Nephron progenitor cell (in vitro differentiated cells): ENCODE measurements at regions not wholly inside any gene's neighbourhood (a gene's known extent, or its start where the extent isn't known, plus 50 kb on each side); places are given as distances from the start of the nearest gene placed in this dataset.

Experiments used
- DNase-seq: peaks from one replicate; pipeline ENCODE4 v3.0.0; 2021
- H3K27ac Mint-ChIP-seq: 2 replicates; pipeline ENCODE4 v1.8.0; 2021; ENCODE audit warnings: mild to moderate bottlenecking, moderate library complexity, mixed read lengths
- H3K27me3 Mint-ChIP-seq: 2 replicates; pipeline ENCODE4 v1.8.0; 2021; ENCODE audit warnings: mild to moderate bottlenecking, low read depth, mixed read lengths; ENCODE audit not compliant: poor library complexity
- H3K36me3 Mint-ChIP-seq: 2 replicates; pipeline ENCODE4 v1.8.0; 2021; ENCODE audit warnings: low read depth, mixed read lengths
- H3K4me1 Mint-ChIP-seq: 2 replicates; pipeline ENCODE4 v1.8.0; 2021; ENCODE audit warnings: mixed read lengths
- H3K4me3 Mint-ChIP-seq: 2 replicates; pipeline ENCODE4 v1.8.0; 2021; ENCODE audit warnings: mild to moderate bottlenecking, moderate library complexity, mixed read lengths
- H3K9me3 Mint-ChIP-seq: 2 replicates; pipeline ENCODE4 v1.8.0; 2021; ENCODE audit warnings: mild to moderate bottlenecking, moderate library complexity, mixed read lengths
- CTCF ChIP-seq: fragments of 200-600 bp; sonication (generic); IDR thresholded peaks from 2 replicates; pipeline ENCODE4 v1.5.0; 2021; ENCODE audit warnings: antibody characterized with exemption

DNA sequence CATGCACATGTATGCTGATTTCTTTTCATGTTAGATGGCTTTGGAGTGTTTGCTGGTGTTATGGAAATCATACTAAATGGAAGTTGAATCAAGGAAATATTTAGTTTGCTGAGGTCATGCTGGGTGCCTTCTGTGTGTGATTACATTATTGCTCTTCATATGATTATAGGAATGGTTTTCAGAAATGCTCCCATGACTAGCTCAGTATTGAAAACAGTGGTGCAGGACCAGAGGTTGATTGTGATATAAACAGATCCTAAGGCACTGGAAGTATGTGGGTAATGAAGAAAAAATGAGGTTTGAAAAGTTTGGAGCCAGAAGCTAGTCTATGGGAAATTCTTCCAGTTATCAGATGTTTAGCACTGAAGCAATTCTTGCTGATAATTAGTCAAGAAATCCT lies 693.1 kb downstream of the UTRN start:
- no peak overlapping the region for H3K4me3 Mint-ChIP-seq
- DNase-seq, result no peak
- no peak overlapping the region for H3K27ac Mint-ChIP-seq
- no peaks in the 10 kb centered on the region for H3K27me3 Mint-ChIP-seq
- H3K36me3 Mint-ChIP-seq, result peaks cover 5% of the 10 kb centered on the region
- peaks cover 12% of the 10 kb centered on the region for H3K4me1 Mint-ChIP-seq
- TF ChIP-seq CTCF, result no peak
- H3K9me3 Mint-ChIP-seq, result peaks cover 43% of the 10 kb centered on the region

- no peaks in the 10 kb centered on the region for H3K27me3 Mint-ChIP-seq
- no peak overlapping the region for H3K4me3 Mint-ChIP-seq
- DNase-seq, result no peak
- H3K36me3 Mint-ChIP-seq, result peaks cover 4% of the 10 kb centered on the region
- H3K4me1 Mint-ChIP-seq, result no peaks in the 10 kb centered on the region
- no peak for TF ChIP-seq CTCF
- H3K9me3 Mint-ChIP-seq, result peaks cover 25% of the 10 kb centered on the region
- H3K27ac Mint-ChIP-seq, result no peak overlapping the region
These were observed 701.1 kb downstream of the UTRN start for GRCh38 chr6:144986271-144986670.

GRCh38 chr6:144989319-144990107 lies 704.4 kb downstream of the UTRN start:
- no peak overlapping the region for H3K4me3 Mint-ChIP-seq
- DNase-seq, result no peak
- peaks cover 7% of the 10 kb centered on the region for H3K9me3 Mint-ChIP-seq
- no peak overlapping the region for H3K27ac Mint-ChIP-seq
- H3K36me3 Mint-ChIP-seq, result peaks cover 4% of the 10 kb centered on the region
- H3K27me3 Mint-ChIP-seq, result no peaks in the 10 kb centered on the region
- peaks cover 11% of the 10 kb centered on the region for H3K4me1 Mint-ChIP-seq
- TF ChIP-seq CTCF, result no peak

GRCh38 chr6:144990784-144991183 lies 705.6 kb downstream of the UTRN start:
- no peak for TF ChIP-seq CTCF
- Mint-ChIP-seq H3K27me3 (no peaks in the 10 kb centered on the region), H3K4me1 (peaks cover 22% of the 10 kb centered on the region), H3K27ac (no peak overlapping the region), H3K36me3 (no peaks in the 10 kb centered on the region), H3K4me3 (no peak overlapping the region), H3K9me3 (peaks cover under 1% of the 10 kb centered on the region)
- no peak for DNase-seq

GRCh38 chr6:144993870-144994269 lies 708.7 kb downstream of the UTRN start:
- Mint-ChIP-seq H3K9me3 (no peaks in the 10 kb centered on the region), H3K4me3 (no peak overlapping the region)

More at GRCh38 chr6:144993870-144994269, 708.7 kb downstream of the UTRN start:
- Mint-ChIP-seq H3K36me3 (no peaks in the 10 kb centered on the region), H3K27me3 (no peaks in the 10 kb centered on the region), H3K27ac (no peak overlapping the region), H3K4me1 (peaks cover 24% of the 10 kb centered on the region)
- no peak for DNase-seq
- TF ChIP-seq CTCF, result no peak
